Pons (tissue), 1 donor: ENCODE measurements at regions not wholly inside any gene's neighbourhood (a gene's known extent, or its start where the extent isn't known, plus 50 kb on each side); places are given as distances from the start of the nearest gene placed in this dataset.

Experiments
- DNase-seq: peaks from one replicate; pipeline ENCODE4 v3.0.0-alpha.2; 2016; ENCODE audit warnings: low spot score

DNA sequence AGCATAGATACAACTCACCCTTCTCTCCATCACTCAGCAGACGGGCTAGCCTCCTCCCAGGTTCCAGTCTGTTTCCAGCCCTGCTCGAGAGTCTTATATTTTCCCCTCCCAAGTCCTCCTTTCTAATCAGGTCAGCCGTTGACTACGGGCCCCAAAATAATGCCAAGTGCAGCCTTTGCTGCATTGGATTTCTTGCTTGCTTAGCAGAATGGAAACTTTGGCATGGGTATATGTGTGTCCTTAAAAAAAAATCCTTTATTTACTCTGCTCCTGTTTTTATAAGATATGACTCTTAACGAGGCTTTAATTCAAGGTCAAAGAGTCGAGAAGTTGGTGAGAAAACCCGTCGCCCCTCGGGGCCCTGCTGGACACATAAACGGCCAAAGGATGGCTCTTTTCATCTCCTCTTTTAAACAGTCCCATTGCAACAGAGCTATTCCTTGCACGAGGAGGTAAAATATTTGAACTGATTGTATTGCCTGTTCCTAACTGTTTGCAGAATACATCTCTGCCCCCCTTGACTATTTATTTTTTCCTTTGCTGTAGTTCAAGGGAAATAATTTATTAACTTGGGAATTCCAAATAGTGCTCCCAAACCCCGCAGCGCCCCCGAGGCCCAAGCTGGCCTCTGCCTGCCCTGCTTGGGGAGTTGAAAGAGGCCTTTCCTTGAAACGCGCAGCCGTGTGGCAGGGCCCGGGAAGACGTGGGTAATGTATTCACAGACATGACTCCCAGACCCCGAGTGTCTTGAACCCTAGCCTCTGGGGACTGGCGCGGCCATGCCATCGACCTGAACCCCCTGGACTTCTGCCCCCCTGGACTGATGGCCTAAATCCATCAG, 156.5 kb upstream of the MYL2 start:
- DNase-seq, result no peak

DNA sequence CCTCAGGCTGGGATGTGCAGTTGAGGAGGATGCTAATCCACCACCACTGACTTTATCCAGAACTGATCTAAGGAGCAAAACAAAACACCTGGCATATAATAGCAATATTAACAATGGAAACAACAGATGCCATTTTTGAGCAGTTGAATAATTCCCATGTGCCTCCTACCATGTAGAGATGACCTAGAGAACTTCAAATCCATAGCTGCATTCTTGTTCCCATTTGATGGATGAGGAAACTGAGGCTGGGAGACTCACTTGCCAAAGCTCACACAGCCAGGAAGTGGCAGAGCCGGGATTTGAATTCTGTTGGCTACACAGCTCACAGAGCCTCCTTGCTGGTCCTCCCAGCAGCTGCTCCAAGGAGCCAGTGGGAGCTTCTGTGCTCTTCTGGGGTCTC, 155.8 kb upstream of the MYL2 start:
- DNase-seq, result no peak

DNA sequence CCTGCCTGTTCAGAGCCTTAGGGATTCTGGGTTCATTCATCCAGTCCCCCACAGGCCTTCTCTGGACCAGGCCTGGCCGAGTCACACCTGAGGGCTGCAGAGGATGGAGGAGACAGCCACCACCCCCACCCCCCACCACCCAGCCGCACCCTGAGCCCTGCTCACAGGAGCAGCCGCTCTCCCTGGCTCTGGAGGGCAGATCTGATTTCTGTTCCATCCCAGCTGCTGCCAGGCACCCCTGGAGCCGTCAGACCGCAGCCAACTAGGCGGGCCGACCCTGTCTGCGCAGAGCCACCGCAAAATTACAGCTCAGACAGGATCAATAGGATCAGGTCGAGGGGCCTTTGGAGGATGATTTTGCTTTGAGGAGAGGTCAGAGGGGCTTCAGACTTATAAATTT, 154.6 kb upstream of the MYL2 start:
- no peak for DNase-seq

- no peak for DNase-seq
Measured at GRCh38 chr12:111074559-111074958, 154.2 kb upstream of the MYL2 start.

DNA sequence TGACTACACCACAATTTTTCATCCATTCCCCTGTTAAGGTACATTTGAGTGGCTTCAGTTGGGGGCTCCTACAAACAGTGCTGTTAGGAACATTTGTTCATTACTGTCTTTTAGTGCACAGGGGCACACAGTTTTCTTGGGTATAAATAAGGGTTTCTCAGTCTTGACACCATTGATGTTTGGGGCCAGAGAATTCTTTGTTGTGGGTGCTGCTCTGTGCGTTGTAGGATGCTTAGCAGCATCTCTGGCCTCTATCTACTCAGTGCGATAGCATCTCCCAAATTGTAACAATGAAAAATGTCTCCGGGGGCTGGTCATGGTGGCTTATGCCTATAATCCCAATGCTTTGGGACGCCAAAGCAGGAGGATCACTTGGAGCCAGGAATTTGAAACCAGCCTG, 153.0 kb upstream of the MYL2 start:
- no peak for DNase-seq

- no peak for DNase-seq
Measured at GRCh38 chr12:111072299-111072698, 151.9 kb upstream of the MYL2 start.

GRCh38 chr12:111069886-111070285, 149.5 kb upstream of the MYL2 start:
- DNase-seq, result no peak

- no peak for DNase-seq
Measured at GRCh38 chr12:111068290-111068689, 147.9 kb upstream of the MYL2 start.

GRCh38 chr12:111067498-111067897, 147.1 kb upstream of the MYL2 start:
- DNase-seq, result no peak

DNA sequence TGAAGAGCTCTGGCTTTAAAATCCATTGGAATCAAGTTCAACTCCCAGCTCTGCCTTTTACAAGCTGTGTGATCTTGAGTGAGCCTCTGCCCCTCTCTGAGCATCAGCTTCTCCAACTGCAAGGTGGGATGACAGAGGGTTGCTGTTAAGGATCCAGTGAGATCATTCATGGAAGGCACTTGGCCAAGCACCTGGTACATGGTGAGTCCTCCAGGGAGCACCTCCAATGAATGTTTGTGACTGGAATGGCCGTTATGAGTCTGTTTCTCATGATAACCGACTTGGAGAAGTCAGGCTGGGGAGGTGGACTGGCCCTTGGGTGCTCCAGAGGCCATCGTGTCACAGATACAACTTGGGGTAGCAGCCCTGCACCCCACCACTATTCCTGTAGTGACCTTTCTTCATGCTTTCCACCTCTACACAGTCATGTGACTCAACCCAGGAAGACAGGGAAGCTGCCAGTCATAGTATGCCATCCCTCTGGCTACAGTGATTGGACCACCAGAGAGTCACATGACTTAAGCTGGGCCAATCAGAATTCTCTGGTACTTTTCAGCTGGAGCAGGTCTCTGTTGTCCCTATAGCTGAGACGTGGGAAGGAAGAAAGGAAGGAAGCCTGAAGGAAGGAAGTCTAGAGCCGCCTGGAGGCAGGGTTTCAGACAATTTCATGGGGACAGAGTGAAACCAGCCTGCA, 146.5 kb upstream of the MYL2 start:
- no peak for DNase-seq

- no peak for DNase-seq
Measured at GRCh38 chr12:111064982-111065381, 144.6 kb upstream of the MYL2 start.

- DNase-seq, result no peak
Measured at GRCh38 chr12:111064154-111064553, 143.8 kb upstream of the MYL2 start.

DNA sequence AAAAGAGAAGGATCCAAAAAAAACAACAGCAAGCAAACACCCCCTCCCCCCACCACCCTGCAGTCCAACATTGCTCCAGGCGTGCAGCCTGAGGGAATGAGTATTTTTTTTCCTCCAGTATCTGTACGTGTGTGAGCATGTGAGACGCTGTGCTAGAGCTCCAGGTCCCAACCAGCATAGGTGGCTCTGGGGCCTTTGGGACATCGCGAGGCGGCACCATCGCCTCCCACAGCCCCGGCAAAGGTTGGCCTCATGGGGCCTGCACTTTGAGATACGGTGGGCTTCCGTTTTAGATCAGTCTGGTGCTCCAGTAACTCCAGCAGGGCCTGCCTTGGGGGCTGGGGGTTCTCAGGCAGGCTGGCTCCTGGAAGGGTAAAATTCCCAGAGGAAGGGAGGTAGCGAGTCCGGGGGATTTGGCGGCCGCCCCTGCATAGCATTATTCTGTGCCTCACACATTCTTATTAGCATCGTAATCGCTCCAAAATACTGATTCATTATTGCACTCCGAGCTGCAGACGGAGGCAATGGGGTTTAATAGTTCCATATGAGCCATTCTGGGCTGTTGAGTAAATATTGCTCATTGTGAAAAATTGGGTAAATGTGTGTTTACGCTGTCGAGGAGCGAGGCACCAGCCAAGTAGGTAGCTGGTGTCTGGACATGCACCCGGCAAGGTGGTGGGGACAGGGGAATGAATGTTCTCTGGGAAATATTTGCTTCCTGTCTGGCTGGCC, 143.1 kb upstream of the MYL2 start:
- DNase-seq, result no peak

GRCh38 chr12:111057701-111058425, 137.5 kb upstream of the MYL2 start:
- no peak for DNase-seq

GRCh38 chr12:111056618-111057521, 136.5 kb upstream of the MYL2 start:
- DNase-seq, result no peak

- no peak for DNase-seq
Measured at GRCh38 chr12:111055181-111055880, 135.0 kb upstream of the MYL2 start.

- DNase-seq, result no peak
Measured at GRCh38 chr12:111048991-111049390, 128.6 kb upstream of the MYL2 start.

- no peak for DNase-seq
Measured at GRCh38 chr12:111046896-111047295, 126.5 kb upstream of the MYL2 start.

DNA sequence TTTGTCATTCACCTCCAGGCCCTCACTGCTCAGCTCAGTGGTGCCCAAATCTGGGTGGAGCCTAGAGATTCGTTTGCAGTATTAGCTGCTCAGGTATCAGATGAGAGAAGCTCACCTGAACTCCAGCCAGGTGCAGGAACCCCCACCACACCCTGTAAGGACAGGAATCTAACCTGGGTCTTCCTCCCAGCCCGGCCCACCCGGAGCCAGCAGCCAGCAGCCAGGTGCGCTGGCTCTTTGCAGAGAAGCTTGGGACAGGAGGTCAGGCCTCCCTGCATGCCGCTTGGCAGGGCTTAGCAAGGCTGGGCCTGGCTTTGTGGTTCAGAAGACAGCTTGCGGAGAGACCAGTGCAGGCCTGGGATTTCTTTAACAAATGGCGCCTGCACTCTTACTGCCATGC, 125.6 kb upstream of the MYL2 start:
- no peak for DNase-seq

- DNase-seq, result no peak
Measured at GRCh38 chr12:111041091-111041490, 120.7 kb upstream of the MYL2 start.

DNA sequence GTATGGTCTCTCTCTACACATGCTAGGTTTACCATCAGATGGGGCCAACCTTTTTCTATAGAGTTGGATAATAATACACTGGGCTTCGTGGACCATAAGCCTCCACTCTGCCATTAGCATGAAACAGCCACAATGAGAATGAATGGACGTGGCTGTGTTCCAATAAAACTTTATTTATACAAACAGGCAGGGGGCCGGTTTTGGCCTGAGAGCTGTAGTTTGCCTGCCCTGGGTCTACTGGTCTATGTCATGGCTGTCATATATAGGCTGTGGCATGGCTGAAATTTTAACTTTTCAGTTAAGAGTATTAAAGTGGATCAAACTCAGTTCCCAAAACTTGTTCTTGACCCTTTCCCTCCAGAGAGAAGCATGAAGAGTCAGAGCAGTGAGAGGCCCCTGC, 120.3 kb upstream of the MYL2 start:
- no peak for DNase-seq
